Lower lobe of right lung (tissue), 2 donors: ENCODE measurements at regions not wholly inside any gene's neighbourhood (a gene's known extent, or its start where the extent isn't known, plus 50 kb on each side); places are given as distances from the start of the nearest gene placed in this dataset.

Experiments used
- ATAC-seq, 2 donors: fragments of 200-7000 bp; cut with Tn5 transposase; one replicate each; pipeline ENCODE4 v1.9.1; 2020 to 2022; ENCODE audit warnings: mild to moderate bottlenecking in 2 of 2, moderate library complexity in 2 of 2
- DNase-seq: peaks from one replicate; pipeline ENCODE4 v3.0.0-alpha.2; 2020
- H3K27ac ChIP-seq: fragments of 200-600 bp; one replicate; pipeline ENCODE4 v1.8.0; 2022
- H3K27me3 ChIP-seq: fragments of 200-600 bp; one replicate; pipeline ENCODE4 v1.8.0; 2022; ENCODE audit warnings: low read depth
- H3K36me3 ChIP-seq: fragments of 200-600 bp; one replicate; pipeline ENCODE4 v1.8.0; 2022; ENCODE audit warnings: mild to moderate bottlenecking
- H3K4me1 ChIP-seq: fragments of 200-600 bp; one replicate; pipeline ENCODE4 v1.8.0; 2022
- H3K4me3 ChIP-seq: fragments of 200-600 bp; one replicate; pipeline ENCODE4 v1.8.0; 2022; ENCODE audit warnings: mild to moderate bottlenecking
- H3K9me3 ChIP-seq: fragments of 200-600 bp; one replicate; pipeline ENCODE4 v1.8.0; 2022
- intact Hi-C: fragments of 100-400 bp; cut with DNase I; formaldehyde crosslinking; loops from one replicate; pipeline ENCODE4 v1.11.0; 2022
- TF ChIP-seq, protein P1 (sequence below): fragments of 200-600 bp; IDR thresholded peaks from one replicate; pipeline ENCODE4 v1.8.0; 2022; ENCODE audit warnings: antibody characterized with exemption, mild to moderate bottlenecking
- donor health status: DM: no; HTN: yes; CAD: no; lungs with severe emphysema.

DNA sequence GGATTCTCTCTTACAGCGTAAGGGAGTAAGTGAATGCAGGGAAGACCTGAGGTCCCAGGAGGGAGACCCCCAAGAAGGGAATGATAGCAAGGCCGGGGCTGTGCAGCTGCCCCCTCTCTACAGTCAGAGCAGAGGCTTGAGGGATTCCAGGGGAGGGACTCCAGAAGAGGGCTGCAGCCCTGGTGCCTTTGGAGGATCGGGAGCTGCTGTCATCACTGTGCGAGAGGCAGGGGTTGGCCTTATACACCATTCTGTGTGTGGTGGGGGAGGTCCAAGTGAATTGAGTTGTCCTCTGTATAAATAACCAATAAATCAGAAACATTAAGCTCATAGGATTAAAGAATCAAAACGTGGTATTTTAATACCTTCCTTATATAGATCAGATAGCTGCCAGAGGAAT lies 114.9 kb downstream of the GLI2 start:
- no peaks in the 10 kb centered on the region for H3K36me3 ChIP-seq

DNA sequence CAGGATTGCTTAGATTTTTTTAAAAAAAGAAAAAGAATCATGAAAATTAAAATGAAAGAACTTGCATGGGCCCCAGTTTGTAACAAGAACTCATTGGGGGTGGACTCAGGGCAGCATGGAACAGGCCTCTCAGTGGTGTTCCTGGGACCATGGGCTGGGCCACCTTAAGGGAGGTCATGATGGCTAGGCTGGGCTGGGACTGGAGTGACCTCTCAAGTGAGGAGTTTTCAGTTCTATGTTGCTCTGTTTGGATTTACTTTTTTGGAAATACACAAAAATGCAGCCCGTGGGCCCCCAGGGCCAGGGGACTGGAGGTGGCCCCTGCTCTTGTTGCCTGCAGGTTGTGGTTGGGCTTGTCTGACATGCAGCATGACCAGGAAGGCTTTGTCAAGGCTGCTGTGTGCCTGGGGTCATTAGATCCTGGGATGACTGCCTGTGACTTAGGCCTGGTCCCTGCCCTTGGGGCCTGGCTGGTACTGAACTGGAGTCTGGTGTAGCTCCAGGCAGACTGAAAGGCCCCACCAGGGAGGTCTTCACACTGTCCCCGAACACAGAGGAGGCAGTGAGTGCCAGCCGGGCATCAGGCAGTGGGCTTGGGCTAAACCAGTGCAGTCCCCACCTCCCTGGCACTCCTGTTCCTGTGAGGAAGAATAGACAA lies 115.6 kb downstream of the GLI2 start:
- ATAC-seq, result no peak
- Histone ChIP-seq H3K9me3 (no peaks in the 10 kb centered on the region), H3K27me3 (no peaks in the 10 kb centered on the region), H3K36me3 (no peaks in the 10 kb centered on the region), H3K27ac (no peak overlapping the region), H3K4me3 (no peak overlapping the region), H3K4me1 (no peaks in the 10 kb centered on the region)
- TF ChIP-seq, protein P1, sequence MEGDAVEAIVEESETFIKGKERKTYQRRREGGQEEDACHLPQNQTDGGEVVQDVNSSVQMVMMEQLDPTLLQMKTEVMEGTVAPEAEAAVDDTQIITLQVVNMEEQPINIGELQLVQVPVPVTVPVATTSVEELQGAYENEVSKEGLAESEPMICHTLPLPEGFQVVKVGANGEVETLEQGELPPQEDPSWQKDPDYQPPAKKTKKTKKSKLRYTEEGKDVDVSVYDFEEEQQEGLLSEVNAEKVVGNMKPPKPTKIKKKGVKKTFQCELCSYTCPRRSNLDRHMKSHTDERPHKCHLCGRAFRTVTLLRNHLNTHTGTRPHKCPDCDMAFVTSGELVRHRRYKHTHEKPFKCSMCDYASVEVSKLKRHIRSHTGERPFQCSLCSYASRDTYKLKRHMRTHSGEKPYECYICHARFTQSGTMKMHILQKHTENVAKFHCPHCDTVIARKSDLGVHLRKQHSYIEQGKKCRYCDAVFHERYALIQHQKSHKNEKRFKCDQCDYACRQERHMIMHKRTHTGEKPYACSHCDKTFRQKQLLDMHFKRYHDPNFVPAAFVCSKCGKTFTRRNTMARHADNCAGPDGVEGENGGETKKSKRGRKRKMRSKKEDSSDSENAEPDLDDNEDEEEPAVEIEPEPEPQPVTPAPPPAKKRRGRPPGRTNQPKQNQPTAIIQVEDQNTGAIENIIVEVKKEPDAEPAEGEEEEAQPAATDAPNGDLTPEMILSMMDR, result no peak
- intact Hi-C loops, result no loop called here
- DNase-seq, result peak; percentile 37

More for the DNA sequence above, 114.9 kb downstream of the GLI2 start:
- no peaks in the 10 kb centered on the region for H3K4me1 ChIP-seq
- TF ChIP-seq, protein P1, result no peak
- H3K27me3 ChIP-seq, result no peaks in the 10 kb centered on the region
- H3K9me3 ChIP-seq, result no peaks in the 10 kb centered on the region
- no peak overlapping the region for H3K4me3 ChIP-seq
- intact Hi-C loops, result no loop called here
- H3K27ac ChIP-seq, result no peak overlapping the region
- peak; percentile 26 for DNase-seq
- no peak for ATAC-seq

DNA sequence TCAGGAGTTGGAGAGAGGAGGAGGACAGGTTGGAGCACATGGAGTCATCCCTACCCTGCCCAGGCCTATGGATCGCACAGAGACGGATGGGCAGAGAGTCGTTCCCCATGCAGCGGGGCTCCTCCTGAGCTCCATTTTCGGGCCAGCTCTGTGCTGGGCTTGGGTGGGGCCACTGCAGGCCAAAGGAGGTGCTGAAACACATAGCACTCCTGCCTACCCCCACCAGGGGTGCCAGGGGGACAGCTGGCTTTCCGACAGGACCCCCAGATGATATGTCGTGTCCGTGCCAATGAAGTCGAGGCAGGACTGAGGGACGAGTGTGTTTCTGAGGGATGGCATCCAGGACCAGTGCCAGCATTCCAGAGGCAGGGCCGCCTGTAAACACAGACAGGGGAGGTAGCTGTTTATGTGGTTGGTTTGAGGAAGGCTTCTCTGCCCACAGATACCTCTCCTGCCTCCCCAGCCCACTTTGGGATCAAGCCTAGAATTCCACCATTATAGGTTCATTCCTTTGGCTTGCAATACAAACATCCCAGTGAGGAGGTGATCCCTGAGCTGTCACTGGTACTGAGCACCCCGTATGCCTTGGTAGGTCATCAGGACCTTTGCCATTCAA lies 116.6 kb downstream of the GLI2 start:
- H3K27ac ChIP-seq, result no peak overlapping the region
- ATAC-seq, result no peak
- no peak overlapping the region for H3K4me3 ChIP-seq
- H3K4me1 ChIP-seq, result no peaks in the 10 kb centered on the region
- intact Hi-C loops, result no loop called here
- no peaks in the 10 kb centered on the region for H3K9me3 ChIP-seq
- DNase-seq, result peak; percentile 23
- no peaks in the 10 kb centered on the region for H3K36me3 ChIP-seq
- no peaks in the 10 kb centered on the region for H3K27me3 ChIP-seq
- TF ChIP-seq, protein P1, result no peak

DNA sequence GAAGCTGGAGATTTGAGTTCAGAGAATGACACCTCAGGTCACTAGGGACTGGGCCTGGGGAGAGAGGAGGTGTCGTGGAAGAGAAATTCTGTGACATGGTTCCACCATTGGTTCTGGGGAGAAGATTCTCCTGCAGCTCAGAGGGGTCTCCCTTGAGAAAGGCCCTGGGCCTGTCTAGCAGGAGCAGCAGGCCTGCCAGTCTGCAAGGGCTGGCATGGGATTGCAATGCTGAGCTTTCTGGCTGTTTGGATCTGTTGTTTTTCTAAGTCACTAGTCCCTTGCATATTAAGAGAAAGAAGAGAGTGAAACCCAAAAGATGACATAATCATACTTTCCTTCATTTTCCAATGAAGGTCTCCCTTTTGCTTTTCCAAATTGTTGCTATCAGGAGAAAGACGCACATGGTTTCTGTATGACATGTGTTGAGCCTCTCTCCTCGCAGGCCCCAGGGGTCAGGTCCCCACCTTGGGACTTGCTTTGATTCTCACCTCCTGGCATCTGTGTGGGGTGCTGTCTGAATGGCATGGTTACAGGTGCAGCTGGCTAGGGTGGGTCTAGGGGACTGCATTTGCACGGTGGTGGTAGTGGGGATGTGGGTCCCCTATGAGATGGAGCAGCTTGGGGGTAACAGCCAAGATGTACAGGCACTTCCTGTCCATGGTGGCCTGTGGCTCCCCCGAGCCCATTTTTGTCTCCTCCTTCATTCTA lies 117.8 kb downstream of the GLI2 start:
- Histone ChIP-seq H3K27ac (no peak overlapping the region), H3K36me3 (no peaks in the 10 kb centered on the region), H3K4me3 (no peak overlapping the region), H3K4me1 (no peaks in the 10 kb centered on the region), H3K9me3 (no peaks in the 10 kb centered on the region), H3K27me3 (no peaks in the 10 kb centered on the region)
- ATAC-seq (no peak), DNase-seq (no peak)
- intact Hi-C loops, result no loop called here
- TF ChIP-seq, protein P1, result no peak

DNA sequence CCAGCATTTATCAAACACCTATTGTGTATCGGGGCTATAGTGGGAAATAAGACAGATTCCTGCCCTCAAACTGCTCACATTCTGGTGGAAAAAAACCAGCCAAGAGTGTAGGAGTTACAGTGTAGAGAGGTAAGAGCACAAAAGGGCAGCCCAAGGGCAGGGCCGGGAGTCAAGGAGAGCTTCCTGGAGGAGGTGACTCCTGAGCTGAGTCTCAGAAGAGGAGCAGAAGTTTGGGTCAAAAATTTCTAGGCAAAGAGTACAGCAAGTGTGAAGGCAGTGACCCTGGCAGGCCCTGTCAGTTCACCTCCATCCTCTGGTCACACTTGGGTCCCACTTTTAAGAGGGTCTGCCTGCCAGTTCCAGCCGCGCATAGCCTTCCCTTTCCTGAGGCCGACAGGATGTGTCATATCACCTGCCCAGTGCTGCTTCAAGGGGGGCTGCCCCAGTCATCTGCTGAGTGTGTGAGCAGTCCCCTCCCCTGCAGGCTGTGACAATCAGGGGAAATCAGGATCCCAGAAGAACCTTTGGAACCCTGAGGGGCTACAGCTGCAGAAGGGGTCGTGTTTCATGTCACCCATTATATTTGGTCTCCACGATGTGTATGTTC lies 118.4 kb downstream of the GLI2 start:
- DNase-seq, result peak; percentile 15
- TF ChIP-seq, protein P1, result no peak

More for the DNA sequence above, 118.4 kb downstream of the GLI2 start:
- Histone ChIP-seq H3K36me3 (no peaks in the 10 kb centered on the region), H3K4me1 (no peaks in the 10 kb centered on the region), H3K27ac (no peak overlapping the region), H3K4me3 (no peak overlapping the region), H3K9me3 (no peaks in the 10 kb centered on the region), H3K27me3 (no peaks in the 10 kb centered on the region)
- intact Hi-C loops, result no loop called here
- no peak for ATAC-seq
